HG02870 (cell line): ENCODE measurements at regions not wholly inside any gene's neighbourhood (a gene's known extent, or its start where the extent isn't known, plus 50 kb on each side); places are given as distances from the start of the nearest gene placed in this dataset.

ENCODE experiments used
- ATAC-seq: cut with Tn5 transposase; IDR thresholded peaks from one replicate; pipeline ENCODE4 v1.9.1; 2021; ENCODE audit warnings: mild to moderate bottlenecking, moderate library complexity; ENCODE audit not compliant: unreplicated experiment

DNA sequence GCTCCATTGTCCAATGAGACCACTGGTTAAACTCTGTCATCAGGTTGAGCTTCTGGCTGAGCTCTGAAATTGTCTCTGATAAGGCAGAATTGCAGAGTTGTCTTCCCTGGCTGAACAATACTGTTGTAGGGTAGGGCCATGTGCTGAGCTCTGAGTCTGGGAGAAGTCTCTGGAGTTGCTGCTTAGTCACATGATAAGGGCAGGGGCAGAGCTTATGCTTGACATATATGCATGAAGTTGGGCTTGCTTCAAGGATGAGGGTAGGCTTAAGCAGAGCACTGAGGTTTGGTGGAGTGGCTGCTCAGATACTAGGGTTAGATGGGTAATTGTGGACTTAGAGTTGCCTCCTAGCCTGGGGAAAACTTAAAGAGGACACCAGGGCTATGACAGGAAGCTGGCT is 946.3 kb upstream of the MIR17HG start:
- ATAC-seq, result no peak

DNA sequence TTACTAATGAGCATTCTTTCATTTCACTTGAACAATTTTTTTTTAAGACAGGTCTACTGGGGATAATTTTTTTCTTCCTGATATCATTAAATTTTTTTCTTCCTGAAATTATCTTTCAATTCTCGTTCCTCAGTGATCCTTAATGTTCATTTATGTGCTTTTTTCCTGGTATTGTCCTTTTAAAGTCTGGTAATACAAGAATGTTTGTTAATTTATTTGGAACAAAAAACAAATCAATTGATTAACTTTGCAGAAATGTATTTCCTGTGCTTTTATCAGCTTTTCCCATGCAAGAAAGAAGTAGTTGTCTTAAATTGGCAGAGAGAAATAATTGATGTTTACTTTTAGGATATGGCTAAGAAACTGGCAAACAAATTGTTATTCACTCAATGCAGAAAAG is 945.4 kb upstream of the MIR17HG start:
- ATAC-seq, result no peak

GRCh38 chr13:90402613-90403012 is 944.9 kb upstream of the MIR17HG start:
- no peak for ATAC-seq

DNA sequence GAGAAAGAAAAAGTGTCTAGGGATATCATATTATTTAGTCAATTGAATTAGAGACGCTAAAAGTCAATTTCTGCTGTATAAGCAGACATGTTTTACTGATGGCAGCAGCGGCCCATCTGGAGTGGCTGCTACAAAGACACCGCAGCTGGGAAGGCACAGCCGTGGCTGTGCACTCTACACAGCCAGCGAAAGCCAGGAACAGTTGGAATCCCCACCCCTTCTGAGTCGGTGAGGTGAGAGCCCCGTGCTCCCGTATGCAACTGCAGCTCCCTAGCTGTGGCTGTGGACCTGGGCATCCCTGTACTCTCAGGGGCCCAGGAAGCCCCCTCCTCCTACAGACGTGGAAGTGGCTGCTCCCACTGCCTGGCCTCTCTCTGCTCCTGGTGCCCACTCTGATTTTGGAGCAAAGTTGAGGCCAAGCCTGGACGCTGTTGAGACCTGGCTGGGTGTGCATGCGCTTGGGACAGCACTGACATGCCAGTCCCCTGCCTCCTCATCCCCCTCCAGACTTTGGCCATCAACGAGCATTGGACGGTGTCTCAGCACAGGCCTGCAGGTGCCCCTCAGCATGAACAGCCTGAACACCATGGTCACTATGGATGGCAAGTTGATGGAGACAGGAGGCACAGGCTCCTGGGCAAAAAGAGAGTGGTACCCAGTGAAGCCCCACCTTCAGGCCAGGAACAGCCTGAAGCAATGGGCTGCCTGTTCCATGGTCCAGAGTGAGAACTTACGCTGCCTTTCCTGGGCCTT is 944.0 kb upstream of the MIR17HG start:
- ATAC-seq, result no peak

DNA sequence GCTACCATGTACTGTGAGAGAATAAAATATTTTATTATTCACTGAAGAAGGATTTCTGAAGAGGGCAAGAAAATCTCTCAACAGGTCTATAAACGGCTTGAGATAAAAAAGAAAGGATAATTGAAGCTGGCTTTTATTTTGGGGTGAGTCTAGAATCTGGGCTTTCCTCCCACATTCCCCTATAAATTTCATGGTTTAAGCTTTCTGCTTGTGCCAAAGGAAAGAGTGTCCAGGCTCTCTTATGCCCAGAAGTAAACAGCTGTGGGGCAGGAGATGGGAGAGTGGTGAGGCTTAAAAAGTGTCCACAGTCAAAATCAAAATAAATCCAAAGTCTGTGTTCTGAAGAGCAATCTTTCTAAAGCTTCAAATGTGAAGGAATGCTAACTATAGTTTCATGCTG is 942.2 kb upstream of the MIR17HG start:
- ATAC-seq, result no peak

- ATAC-seq, result no peak
These were observed 934.5 kb upstream of the MIR17HG start for GRCh38 chr13:90412980-90413379.

- no peak for ATAC-seq
These were observed 933.9 kb upstream of the MIR17HG start for GRCh38 chr13:90413548-90413947.

GRCh38 chr13:90414691-90415596 is 932.5 kb upstream of the MIR17HG start:
- ATAC-seq, result no peak

- no peak for ATAC-seq
These were observed 931.6 kb upstream of the MIR17HG start for GRCh38 chr13:90415902-90416301.

DNA sequence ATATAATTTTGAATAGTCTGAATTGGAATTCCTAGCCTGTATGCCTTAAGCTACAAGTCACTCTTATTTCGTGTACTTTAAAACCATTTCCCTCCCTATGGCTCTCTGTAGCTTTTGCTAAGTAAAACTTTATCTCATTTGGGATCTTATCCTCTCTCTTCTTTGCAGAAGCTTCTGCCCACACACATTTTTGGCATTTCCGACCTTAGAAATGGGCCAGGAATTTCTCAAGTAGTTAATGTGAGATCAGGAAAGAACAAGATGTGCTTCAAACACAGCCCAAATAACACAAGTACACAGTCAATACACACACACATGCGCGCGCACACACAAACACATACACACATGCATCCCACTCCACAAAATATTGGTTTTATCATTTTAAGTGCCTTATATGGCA is 931.0 kb upstream of the MIR17HG start:
- ATAC-seq, result no peak

- no peak for ATAC-seq
These were observed 930.5 kb upstream of the MIR17HG start for GRCh38 chr13:90416938-90417337.

DNA sequence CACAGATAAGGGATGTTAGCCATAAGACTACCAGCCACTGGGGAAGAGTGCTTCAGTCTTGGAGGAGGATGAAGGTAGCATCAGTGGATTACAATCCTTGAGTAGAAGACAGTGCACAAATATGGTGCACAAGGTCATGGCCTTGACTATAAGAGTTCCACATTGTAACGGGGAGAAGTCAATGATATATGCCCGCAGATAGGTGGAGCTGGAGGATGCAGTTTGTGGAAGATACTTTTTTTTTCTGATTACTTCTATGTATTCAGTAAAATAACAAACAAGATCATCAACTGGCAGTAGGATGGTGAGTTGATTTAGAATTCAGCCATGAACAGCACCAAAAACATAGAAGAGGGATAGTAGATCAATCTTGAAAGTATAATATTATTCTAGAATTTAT is 926.8 kb upstream of the MIR17HG start:
- ATAC-seq, result no peak

- no peak for ATAC-seq
These were observed 919.9 kb upstream of the MIR17HG start for GRCh38 chr13:90427322-90428272.

- ATAC-seq, result no peak
These were observed 918.8 kb upstream of the MIR17HG start for GRCh38 chr13:90428522-90429210.

GRCh38 chr13:90430127-90430526 is 917.4 kb upstream of the MIR17HG start:
- no peak for ATAC-seq

DNA sequence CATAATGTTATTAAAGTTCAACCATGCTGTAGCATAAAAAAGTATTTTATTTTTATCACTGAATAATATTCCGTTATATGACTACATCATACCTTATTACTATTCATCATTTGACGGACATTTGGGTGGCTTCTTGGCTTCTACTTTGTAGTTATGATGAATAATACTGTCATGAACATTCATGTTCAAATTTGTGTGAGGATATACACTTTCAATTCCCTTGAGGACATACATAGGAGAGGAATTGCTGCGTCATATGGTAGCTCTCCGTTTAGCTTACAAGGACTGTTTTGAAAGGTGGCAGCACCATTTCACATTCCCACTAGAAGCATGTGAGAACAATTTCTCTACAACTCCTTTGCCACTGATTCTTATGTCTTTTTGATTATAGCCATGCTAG is 910.8 kb upstream of the MIR17HG start:
- no peak for ATAC-seq

GRCh38 chr13:90438576-90438975 is 908.9 kb upstream of the MIR17HG start:
- no peak for ATAC-seq

GRCh38 chr13:90443268-90443667 is 904.2 kb upstream of the MIR17HG start:
- no peak for ATAC-seq

GRCh38 chr13:90444232-90444631 is 903.3 kb upstream of the MIR17HG start:
- no peak for ATAC-seq

DNA sequence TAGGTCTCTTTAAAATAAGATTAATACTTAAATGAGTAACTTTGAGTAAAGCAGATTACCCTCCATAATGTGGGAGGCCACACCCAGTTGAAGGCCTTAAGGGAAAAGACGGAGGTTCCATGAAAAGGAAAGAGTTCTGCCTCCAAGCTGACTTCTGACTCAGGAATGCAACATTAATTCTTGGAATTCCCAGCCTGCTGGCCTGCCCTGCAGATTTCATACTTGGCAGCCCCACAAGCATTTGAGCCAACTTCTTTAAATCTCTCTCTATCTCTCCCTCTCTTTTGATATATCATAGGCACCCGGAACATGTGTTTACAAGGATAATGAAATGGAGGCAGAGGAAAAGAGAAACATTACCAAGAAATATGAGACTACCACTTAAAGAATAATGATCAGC is 902.3 kb upstream of the MIR17HG start:
- no peak for ATAC-seq
